ENCODE measurements at regions not wholly inside any gene's neighbourhood (a gene's known extent, or its start where the extent isn't known, plus 50 kb on each side); places are given as distances from the start of the nearest gene placed in this dataset.

DNA sequence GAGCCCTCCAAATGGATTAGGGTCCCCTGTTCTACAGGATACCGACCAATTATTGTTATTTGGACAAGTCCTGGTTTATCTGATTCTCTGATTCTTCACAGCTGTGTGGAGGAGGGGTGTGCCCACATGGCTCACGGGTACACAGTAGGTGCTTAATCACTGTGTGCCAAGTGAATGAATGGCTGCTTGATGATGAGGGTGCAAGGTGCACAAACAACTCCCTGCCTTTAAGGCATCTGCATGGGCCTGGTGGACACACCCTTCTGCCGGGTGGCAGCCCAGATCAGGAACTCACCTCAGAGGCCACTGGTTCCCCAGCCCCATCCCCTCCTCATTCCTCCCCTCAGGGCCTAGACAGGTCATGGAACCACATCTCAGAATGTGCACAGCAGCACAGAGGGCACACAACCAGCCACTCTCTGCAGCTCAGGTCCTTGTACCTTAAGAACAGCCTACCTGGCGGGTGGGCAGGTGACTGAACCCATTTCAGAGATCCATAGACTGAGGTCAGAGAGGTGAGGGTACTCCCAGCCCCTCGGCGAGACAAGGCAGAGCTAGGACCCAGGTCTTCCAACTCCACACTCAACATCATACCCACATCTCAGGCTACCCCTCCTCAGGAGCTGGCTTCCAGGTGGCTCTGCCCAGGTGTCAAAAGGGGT lies 50.3 kb downstream of the SHANK2 start:
- TF ChIP-seq POLR2A (IDR thresholded peaks at IDR 0.05), result no peak
- TF ChIP-seq, protein P1, sequence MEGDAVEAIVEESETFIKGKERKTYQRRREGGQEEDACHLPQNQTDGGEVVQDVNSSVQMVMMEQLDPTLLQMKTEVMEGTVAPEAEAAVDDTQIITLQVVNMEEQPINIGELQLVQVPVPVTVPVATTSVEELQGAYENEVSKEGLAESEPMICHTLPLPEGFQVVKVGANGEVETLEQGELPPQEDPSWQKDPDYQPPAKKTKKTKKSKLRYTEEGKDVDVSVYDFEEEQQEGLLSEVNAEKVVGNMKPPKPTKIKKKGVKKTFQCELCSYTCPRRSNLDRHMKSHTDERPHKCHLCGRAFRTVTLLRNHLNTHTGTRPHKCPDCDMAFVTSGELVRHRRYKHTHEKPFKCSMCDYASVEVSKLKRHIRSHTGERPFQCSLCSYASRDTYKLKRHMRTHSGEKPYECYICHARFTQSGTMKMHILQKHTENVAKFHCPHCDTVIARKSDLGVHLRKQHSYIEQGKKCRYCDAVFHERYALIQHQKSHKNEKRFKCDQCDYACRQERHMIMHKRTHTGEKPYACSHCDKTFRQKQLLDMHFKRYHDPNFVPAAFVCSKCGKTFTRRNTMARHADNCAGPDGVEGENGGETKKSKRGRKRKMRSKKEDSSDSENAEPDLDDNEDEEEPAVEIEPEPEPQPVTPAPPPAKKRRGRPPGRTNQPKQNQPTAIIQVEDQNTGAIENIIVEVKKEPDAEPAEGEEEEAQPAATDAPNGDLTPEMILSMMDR (IDR thresholded peaks at IDR 0.05), result no peak
